PC-3 (cell line): ENCODE measurements at regions not wholly inside any gene's neighbourhood (a gene's known extent, or its start where the extent isn't known, plus 50 kb on each side); places are given as distances from the start of the nearest gene placed in this dataset.

Source experiments
- ATAC-seq: fragments of 200-7000 bp; cut with Tn5 transposase; 2 replicates; pipeline ENCODE4 v1.9.1; 2020; ENCODE audit warnings: mild to moderate bottlenecking, moderate library complexity
- BruUV-seq: library from RNA; stranded (reverse); fragments of 400-500 nt; replicated peaks from 2 replicates; lab custom pipeline; 2021; lab: Mats Ljungman, UMichigan
- CTCF ChIA-PET: fragments of 300-600 bp; sonication (Branson Sonifier 250); formaldehyde crosslinking; loops from one replicate; lab custom pipeline; 2022; ENCODE audit warnings: antibody characterized with exemption; lab: Charles Lee
- POLR2A ChIA-PET: fragments of 300-600 bp; sonication (Branson Sonifier 250); formaldehyde crosslinking; loops from one replicate; lab custom pipeline; 2022; ENCODE audit warnings: antibody characterized with exemption; ENCODE audit not compliant: unreplicated experiment; lab: Charles Lee
- DNase-seq: peaks from one replicate; pipeline ENCODE4 v3.0.0-alpha.2; 2015
- H2AFZ ChIP-seq: fragments of 300-600 bp; sonication (generic); 2 replicates; pipeline ENCODE4 v1.6.0; 2016; ENCODE audit warnings: antibody characterized with exemption, low read length
- H3F3A ChIP-seq: fragments of 300-600 bp; sonication (generic); one replicate; pipeline ENCODE4 v1.6.0; 2017; ENCODE audit warnings: antibody characterized with exemption, low read length, control low read depth, mild to moderate bottlenecking; ENCODE audit not compliant: unreplicated experiment
- H3K27ac ChIP-seq: fragments of 300-600 bp; sonication (generic); 2 replicates; pipeline ENCODE4 v1.5.1; 2016; ENCODE audit warnings: mild to moderate bottlenecking, low read length
- H3K27me3 ChIP-seq: fragments of 300-600 bp; sonication (generic); 2 replicates; pipeline ENCODE4 v1.6.1; 2016; ENCODE audit warnings: low read length, mixed read lengths
- H3K36me3 ChIP-seq: fragments of 300-600 bp; sonication (generic); 2 replicates; pipeline ENCODE4 v1.6.1; 2016; ENCODE audit warnings: low read depth, mixed run types, low read length, mixed read lengths
- H3K4me1 ChIP-seq: fragments of 300-600 bp; sonication (generic); 2 replicates; pipeline ENCODE4 v1.5.1; 2016; ENCODE audit warnings: low read length; ENCODE audit not compliant: insufficient read depth
- H3K4me2 ChIP-seq: fragments of 300-600 bp; sonication (generic); 2 replicates; pipeline ENCODE4 v1.6.0; 2016; ENCODE audit warnings: low read length
- H3K4me3 ChIP-seq: fragments of 300-600 bp; sonication (generic); 2 replicates; pipeline ENCODE4 v1.5.1; 2016; ENCODE audit warnings: mild to moderate bottlenecking, low read length, mixed read lengths
- H3K79me2 ChIP-seq: fragments of 300-600 bp; sonication (generic); 2 replicates; pipeline ENCODE4 v1.6.1; 2017; ENCODE audit warnings: low read length, mixed read lengths
- H3K9ac ChIP-seq: fragments of 300-600 bp; sonication (generic); 2 replicates; pipeline ENCODE4 v1.6.0; 2016; ENCODE audit warnings: mild to moderate bottlenecking, low read length
- H3K9me2 ChIP-seq: fragments of 300-600 bp; sonication (generic); replicated peaks from 2 replicates; pipeline ENCODE4 v1.6.1; 2016; ENCODE audit warnings: mixed run types, low read length, mixed read lengths
- H3K9me3 ChIP-seq: fragments of 300-600 bp; sonication (generic); 2 replicates; pipeline ENCODE4 v1.6.1; 2016; ENCODE audit warnings: low read length, mixed read lengths
- H4K20me1 ChIP-seq: fragments of 300-600 bp; sonication (generic); 2 replicates; pipeline ENCODE4 v1.6.1; 2016; ENCODE audit warnings: low read length, mixed read lengths
- EZH2 ChIP-seq: fragments of 300-600 bp; sonication (generic); IDR thresholded peaks from one replicate; pipeline ENCODE4 v1.6.1; 2017; ENCODE audit warnings: antibody characterized with exemption, mild to moderate bottlenecking, low read length; ENCODE audit not compliant: unreplicated experiment
- EZH2phosphoT487 ChIP-seq: fragments of 300-600 bp; sonication (generic); IDR thresholded peaks from 2 replicates; pipeline ENCODE4 v1.6.1; 2018; ENCODE audit warnings: mild to moderate bottlenecking, antibody characterized with exemption, low read length, borderline replicate concordance
- intact Hi-C: fragments of 100-400 bp; cut with micrococcal nuclease; formaldehyde crosslinking; loops from 2 replicates; pipeline ENCODE4 v1.9.0; 2023
- TF ChIP-seq, protein P1 (sequence below): fragments of 300-600 bp; sonication (generic); conservative IDR thresholded peaks from 2 replicates; pipeline ENCODE4 v1.5.1; 2017; ENCODE audit warnings: antibody characterized with exemption, low read depth, mild to moderate bottlenecking, low read length

DNA sequence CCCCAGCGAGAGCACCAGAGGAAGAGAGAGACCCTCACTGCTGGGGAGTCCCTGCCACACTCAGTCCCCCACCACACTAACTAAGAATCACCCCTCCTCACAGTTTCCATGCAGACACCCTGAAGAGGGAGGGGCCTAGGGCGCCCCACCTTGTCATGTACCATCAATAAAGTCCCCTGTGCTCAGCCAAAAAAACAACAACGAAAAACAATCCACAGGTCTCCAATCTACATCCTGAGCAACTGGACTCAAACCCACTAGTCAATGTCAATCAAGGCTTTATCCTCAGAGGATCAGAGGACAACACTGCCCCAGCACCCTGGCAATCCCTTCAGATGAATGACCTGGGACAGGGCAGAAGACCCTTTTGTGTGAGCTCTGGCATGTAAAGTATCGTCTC is 210.1 kb upstream of the MSX2 start:
- Histone ChIP-seq H3K9ac (no peak overlapping the region), H3K4me3 (no peak overlapping the region), H3K9me2 (no peaks in the 10 kb centered on the region), H3K36me3 (no peaks in the 10 kb centered on the region), H4K20me1 (no peaks in the 10 kb centered on the region), H3K27ac (no peak overlapping the region), H2AFZ (no peak overlapping the region), H3K4me2 (no peak overlapping the region), H3F3A (no peaks in the 10 kb centered on the region), H3K4me1 (no peaks in the 10 kb centered on the region), H3K27me3 (no peaks in the 10 kb centered on the region), H3K9me3 (no peaks in the 10 kb centered on the region), H3K79me2 (no peaks in the 10 kb centered on the region)
- intact Hi-C loops = no loop called here
- DNase-seq (no peak), ATAC-seq (no peak)
- CTCF ChIA-PET = no interaction called here
- TF ChIP-seq, protein P1, sequence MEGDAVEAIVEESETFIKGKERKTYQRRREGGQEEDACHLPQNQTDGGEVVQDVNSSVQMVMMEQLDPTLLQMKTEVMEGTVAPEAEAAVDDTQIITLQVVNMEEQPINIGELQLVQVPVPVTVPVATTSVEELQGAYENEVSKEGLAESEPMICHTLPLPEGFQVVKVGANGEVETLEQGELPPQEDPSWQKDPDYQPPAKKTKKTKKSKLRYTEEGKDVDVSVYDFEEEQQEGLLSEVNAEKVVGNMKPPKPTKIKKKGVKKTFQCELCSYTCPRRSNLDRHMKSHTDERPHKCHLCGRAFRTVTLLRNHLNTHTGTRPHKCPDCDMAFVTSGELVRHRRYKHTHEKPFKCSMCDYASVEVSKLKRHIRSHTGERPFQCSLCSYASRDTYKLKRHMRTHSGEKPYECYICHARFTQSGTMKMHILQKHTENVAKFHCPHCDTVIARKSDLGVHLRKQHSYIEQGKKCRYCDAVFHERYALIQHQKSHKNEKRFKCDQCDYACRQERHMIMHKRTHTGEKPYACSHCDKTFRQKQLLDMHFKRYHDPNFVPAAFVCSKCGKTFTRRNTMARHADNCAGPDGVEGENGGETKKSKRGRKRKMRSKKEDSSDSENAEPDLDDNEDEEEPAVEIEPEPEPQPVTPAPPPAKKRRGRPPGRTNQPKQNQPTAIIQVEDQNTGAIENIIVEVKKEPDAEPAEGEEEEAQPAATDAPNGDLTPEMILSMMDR = no peak
- TF ChIP-seq EZH2phosphoT487 (no peak), EZH2 (no peak)
- BruUV-seq = no TSS peak
- POLR2A ChIA-PET = no interaction called here

GRCh38 chr5:174514983-174515394 is 209.4 kb upstream of the MSX2 start:
- no peaks in the 10 kb centered on the region for H4K20me1 ChIP-seq
- ATAC-seq = no peak
- CTCF ChIA-PET = no interaction called here

GRCh38 chr5:174516741-174517140 is 207.6 kb upstream of the MSX2 start:
- no peak overlapping the region for H3K27ac ChIP-seq
- intact Hi-C loops = no loop called here

More at GRCh38 chr5:174514983-174515394, 209.4 kb upstream of the MSX2 start:
- BruUV-seq = no TSS peak
- no peak for TF ChIP-seq EZH2
- no peak for TF ChIP-seq EZH2phosphoT487
- TF ChIP-seq, protein P1 = no peak
- no peaks in the 10 kb centered on the region for H3K4me1 ChIP-seq
- no peaks in the 10 kb centered on the region for H3K27me3 ChIP-seq
- no peak overlapping the region for H3K27ac ChIP-seq
- H3K36me3 ChIP-seq = no peaks in the 10 kb centered on the region
- H3K9me2 ChIP-seq = no peaks in the 10 kb centered on the region
- H3K9ac ChIP-seq = no peak overlapping the region
- no peak overlapping the region for H3K4me3 ChIP-seq
- H3K4me2 ChIP-seq = no peak overlapping the region
- no peaks in the 10 kb centered on the region for H3F3A ChIP-seq
- no peak overlapping the region for H2AFZ ChIP-seq
- intact Hi-C loops = no loop called here
- no peaks in the 10 kb centered on the region for H3K9me3 ChIP-seq
- no peaks in the 10 kb centered on the region for H3K79me2 ChIP-seq
- no peak for DNase-seq
- POLR2A ChIA-PET = no interaction called here

More at GRCh38 chr5:174516741-174517140, 207.6 kb upstream of the MSX2 start:
- no TSS peak for BruUV-seq
- Histone ChIP-seq H3K36me3 (no peaks in the 10 kb centered on the region), H2AFZ (no peak overlapping the region), H3F3A (no peaks in the 10 kb centered on the region), H3K79me2 (no peaks in the 10 kb centered on the region), H3K4me2 (no peak overlapping the region), H3K4me1 (no peaks in the 10 kb centered on the region), H3K9me2 (no peaks in the 10 kb centered on the region), H3K27me3 (no peaks in the 10 kb centered on the region), H4K20me1 (no peaks in the 10 kb centered on the region), H3K9me3 (no peaks in the 10 kb centered on the region), H3K4me3 (no peak overlapping the region), H3K9ac (no peak overlapping the region)
- CTCF ChIA-PET = no interaction called here
- DNase-seq = no peak
- no peak for TF ChIP-seq EZH2phosphoT487
- TF ChIP-seq, protein P1 = no peak
- TF ChIP-seq EZH2 = no peak
- POLR2A ChIA-PET = no interaction called here
- ATAC-seq = no peak
